Spleen (tissue), 3 donors: ENCODE measurements at regions not wholly inside any gene's neighbourhood (a gene's known extent, or its start where the extent isn't known, plus 50 kb on each side); places are given as distances from the start of the nearest gene placed in this dataset.

Source experiments
- POLR2A ChIP-seq, 3 donors: fragments of 450-650 bp; IDR thresholded peaks; one replicate each; pipeline ENCODE4 v1.5.1; 2017; ENCODE audit warnings: antibody characterized with exemption in 3 of 3, mild to moderate bottlenecking in 1 of 3
- POLR2AphosphoS5 ChIP-seq, 3 donors: sonication (generic); formaldehyde crosslinking; IDR thresholded peaks; one replicate each; pipeline ENCODE4 v1.5.1; 2017; ENCODE audit warnings: antibody characterized with exemption in 3 of 3

- TF ChIP-seq POLR2AphosphoS5 (IDR thresholded peaks at IDR 0.05) (no peak), POLR2A (IDR thresholded peaks at IDR 0.05) (no peak)
Observed at GRCh38 chr9:78777747-78778146, 480.8 kb downstream of the PSAT1 start.
